Lower lobe of right lung (tissue), 2 donors: ENCODE measurements at regions not wholly inside any gene's neighbourhood (a gene's known extent, or its start where the extent isn't known, plus 50 kb on each side); places are given as distances from the start of the nearest gene placed in this dataset.

ENCODE experiments used
- ATAC-seq, 2 donors: fragments of 200-7000 bp; cut with Tn5 transposase; one replicate each; pipeline ENCODE4 v1.9.1; 2020 to 2022; ENCODE audit warnings: mild to moderate bottlenecking in 2 of 2, moderate library complexity in 2 of 2
- DNase-seq: peaks from one replicate; pipeline ENCODE4 v3.0.0-alpha.2; 2020
- H3K27ac ChIP-seq: fragments of 200-600 bp; one replicate; pipeline ENCODE4 v1.8.0; 2022
- H3K27me3 ChIP-seq: fragments of 200-600 bp; one replicate; pipeline ENCODE4 v1.8.0; 2022; ENCODE audit warnings: low read depth
- H3K36me3 ChIP-seq: fragments of 200-600 bp; one replicate; pipeline ENCODE4 v1.8.0; 2022; ENCODE audit warnings: mild to moderate bottlenecking
- H3K4me1 ChIP-seq: fragments of 200-600 bp; one replicate; pipeline ENCODE4 v1.8.0; 2022
- H3K4me3 ChIP-seq: fragments of 200-600 bp; one replicate; pipeline ENCODE4 v1.8.0; 2022; ENCODE audit warnings: mild to moderate bottlenecking
- H3K9me3 ChIP-seq: fragments of 200-600 bp; one replicate; pipeline ENCODE4 v1.8.0; 2022
- CTCF ChIP-seq: fragments of 200-600 bp; IDR thresholded peaks from one replicate; pipeline ENCODE4 v1.8.0; 2022; ENCODE audit warnings: antibody characterized with exemption, mild to moderate bottlenecking
- intact Hi-C: fragments of 100-400 bp; cut with DNase I; formaldehyde crosslinking; loops from one replicate; pipeline ENCODE4 v1.11.0; 2022
- donor health status: DM: no; HTN: yes; CAD: no; lungs with severe emphysema.

- Histone ChIP-seq H3K36me3 (no peaks in the 10 kb centered on the region), H3K4me3 (no peak overlapping the region), H3K9me3 (peaks cover 7% of the 10 kb centered on the region), H3K4me1 (no peaks in the 10 kb centered on the region), H3K27ac (no peak overlapping the region), H3K27me3 (no peaks in the 10 kb centered on the region)
- no peak for TF ChIP-seq CTCF
- ATAC-seq (peak; percentile 50 to 78), DNase-seq (no peak)
- intact Hi-C loops, result no loop called here
These were observed 218.4 kb downstream of the PCSK1 start for GRCh38 chr5:96214442-96215197.

GRCh38 chr5:96209829-96210228 is 223.2 kb downstream of the PCSK1 start:
- Histone ChIP-seq H3K36me3 (no peaks in the 10 kb centered on the region), H3K27me3 (no peaks in the 10 kb centered on the region), H3K4me1 (no peaks in the 10 kb centered on the region), H3K4me3 (no peak overlapping the region), H3K27ac (no peak overlapping the region), H3K9me3 (peaks cover 22% of the 10 kb centered on the region)
- no peak for TF ChIP-seq CTCF
- intact Hi-C loops, result no loop called here
- no peak for ATAC-seq
- DNase-seq, result no peak

- H3K9me3 ChIP-seq, result peaks cover 22% of the 10 kb centered on the region
- H3K4me3 ChIP-seq, result no peak overlapping the region
- H3K27ac ChIP-seq, result no peak overlapping the region
- intact Hi-C loops, result no loop called here
- TF ChIP-seq CTCF, result no peak
- no peaks in the 10 kb centered on the region for H3K4me1 ChIP-seq
- H3K36me3 ChIP-seq, result no peaks in the 10 kb centered on the region
- H3K27me3 ChIP-seq, result no peaks in the 10 kb centered on the region
- ATAC-seq (no peak), DNase-seq (no peak)
These were observed 225.6 kb downstream of the PCSK1 start for GRCh38 chr5:96207420-96207819.

- H3K4me3 ChIP-seq, result no peak overlapping the region
- H3K4me1 ChIP-seq, result peaks cover 4% of the 10 kb centered on the region
- ATAC-seq, result no peak
- H3K27ac ChIP-seq, result no peak overlapping the region
- intact Hi-C loops, result no loop called here
- no peak for DNase-seq
- H3K36me3 ChIP-seq, result no peaks in the 10 kb centered on the region
- no peaks in the 10 kb centered on the region for H3K27me3 ChIP-seq
- TF ChIP-seq CTCF, result no peak
- peaks cover 15% of the 10 kb centered on the region for H3K9me3 ChIP-seq
These were observed 229.3 kb downstream of the PCSK1 start for GRCh38 chr5:96203761-96204160.

- Histone ChIP-seq H3K4me3 (no peak overlapping the region), H3K27me3 (no peaks in the 10 kb centered on the region), H3K9me3 (no peaks in the 10 kb centered on the region), H3K27ac (no peak overlapping the region), H3K4me1 (peaks cover 8% of the 10 kb centered on the region), H3K36me3 (no peaks in the 10 kb centered on the region)
- no peak for ATAC-seq
- intact Hi-C loops, result no loop called here
- DNase-seq, result no peak
- no peak for TF ChIP-seq CTCF
These were observed 231.5 kb downstream of the PCSK1 start for GRCh38 chr5:96201503-96201902.
